HCT116 (cell line): ENCODE measurements at regions not wholly inside any gene's neighbourhood (a gene's known extent, or its start where the extent isn't known, plus 50 kb on each side); places are given as distances from the start of the nearest gene placed in this dataset.

ENCODE experiments used
- ATAC-seq: fragments of 200-7000 bp; cut with Tn5 transposase; 2 replicates; pipeline ENCODE4 v1.9.1; 2020; ENCODE audit warnings: mild to moderate bottlenecking, moderate library complexity
- BruUV-seq: library from RNA; stranded (reverse); fragments of 400-500 nt; replicated peaks from 2 replicates; lab custom pipeline; 2021; lab: Mats Ljungman, UMichigan
- CTCF ChIA-PET: fragments of 300-600 bp; sonication (Branson Sonifier 250); formaldehyde crosslinking; loops from one replicate; lab custom pipeline; 2021; ENCODE audit warnings: antibody characterized with exemption; lab: Charles Lee
- POLR2A ChIA-PET: fragments of 300-600, 350-600 bp; sonication (Branson Sonifier 250); formaldehyde crosslinking; loops from one replicate; lab custom pipeline; 2021; ENCODE audit warnings: antibody characterized with exemption; lab: Charles Lee
- RAD21 ChIA-PET, 2 experiments: fragments of 300-600 bp; sonication (Branson Sonifier 250); formaldehyde crosslinking; loops; one replicate each; lab custom pipeline; 2023; ENCODE audit warnings: low total read pairs in 2 of 2; ENCODE audit not compliant: uncharacterized antibody in 2 of 2, unreplicated experiment in 2 of 2, low non-redundant PET in 1 of 2; lab: Charles Lee
- DNase-seq: peaks from one replicate; pipeline ENCODE4 v3.0.0-alpha.2; 2010; ENCODE audit warnings: low read depth, low spot score
- H2AFZ ChIP-seq: fragments of 200-600 bp; shearing (Covaris generic), sonication (generic); 2 replicates; pipeline ENCODE4 v1.6.1; 2017; ENCODE audit warnings: low read depth, mixed run types, mixed read lengths, antibody characterized with exemption, low read length; ENCODE audit not compliant: poor library complexity, severe bottlenecking
- H3K27ac ChIP-seq: 2 replicates; pipeline ENCODE4 v1.5.1; 2012; ENCODE audit warnings: low read depth, low read length
- H3K27me3 ChIP-seq: fragments of 200-600 bp; sonication (generic); 2 replicates; pipeline ENCODE4 v1.6.1; 2016; ENCODE audit warnings: mixed run types, low read length, mixed read lengths; ENCODE audit not compliant: insufficient read depth
- H3K36me3 ChIP-seq, 2 experiments: fragments of 200-500 bp in 1 of 2; fragments of 200-600 bp in 1 of 2; sonication (Bioruptor generic) in 1 of 2; sonication (generic) in 1 of 2; 2 replicates each; pipeline versions ENCODE4 v1.5.1 to v1.6.1; 2014 to 2016; ENCODE audit warnings: low read length in 2 of 2, inconsistent platforms in 1 of 2, mixed read lengths in 1 of 2, mixed run types in 1 of 2; ENCODE audit not compliant: insufficient read depth in 2 of 2, control insufficient read depth in 1 of 2
- H3K4me1 ChIP-seq, 2 experiments: fragments of 200-600 bp in 1 of 2; sonication (generic) in 1 of 2; 2 replicates each; pipeline versions ENCODE4 v1.5.1 to v1.6.1; 2012 to 2017; ENCODE audit warnings: low read length in 2 of 2, inconsistent platforms in 1 of 2, mild to moderate bottlenecking in 1 of 2, mixed read lengths in 1 of 2, mixed run types in 1 of 2, moderate library complexity in 1 of 2; ENCODE audit not compliant: insufficient read depth in 2 of 2, control insufficient read depth in 1 of 2
- H3K4me2 ChIP-seq: fragments of 200-600 bp; sonication (generic); 2 replicates; pipeline ENCODE4 v1.6.1; 2017; ENCODE audit warnings: mixed run types, low read length, mixed read lengths
- H3K4me3 ChIP-seq, 2 experiments: fragments of 200-600 bp in 1 of 2; sonication (generic) in 1 of 2; replicated peaks in 1 of 2; 2 replicates each; pipeline ENCODE4 v1.5.1; 2011 to 2016; ENCODE audit warnings: low read length in 2 of 2, control low read depth in 1 of 2, low read depth in 1 of 2, mild to moderate bottlenecking in 1 of 2, mixed read lengths in 1 of 2, mixed run types in 1 of 2
- H3K79me2 ChIP-seq: fragments of 200-600 bp; sonication (generic); 2 replicates; pipeline ENCODE4 v1.6.1; 2017; ENCODE audit warnings: mild to moderate bottlenecking, mixed run types, low read length, moderate library complexity, mixed read lengths; ENCODE audit not compliant: insufficient read depth
- H3K9ac ChIP-seq: fragments of 200-600 bp; sonication (generic); 2 replicates; pipeline ENCODE4 v1.6.1; 2016; ENCODE audit warnings: low read length, mixed read lengths
- H3K9me2 ChIP-seq: fragments of 200-600 bp; sonication (generic), shearing (Covaris generic); 2 replicates; pipeline ENCODE4 v1.6.1; 2017; ENCODE audit warnings: mixed run types, mild to moderate bottlenecking, moderate library complexity; ENCODE audit not compliant: insufficient read depth
- H3K9me3 ChIP-seq, 2 experiments: fragments of 200-500 bp in 1 of 2; fragments of 200-600 bp in 1 of 2; sonication (Bioruptor generic) in 1 of 2; sonication (generic) in 1 of 2; 2 replicates each; pipeline ENCODE4 v1.6.1; 2014 to 2017; ENCODE audit warnings: low read length in 2 of 2, mixed read lengths in 2 of 2, inconsistent platforms in 1 of 2, low read depth in 1 of 2, mild to moderate bottlenecking in 1 of 2, mixed run types in 1 of 2, moderate library complexity in 1 of 2; ENCODE audit not compliant: control insufficient read depth in 1 of 2, insufficient read depth in 1 of 2
- H4K20me1 ChIP-seq: fragments of 200-600 bp; sonication (generic), shearing (Covaris generic); 2 replicates; pipeline ENCODE4 v1.6.1; 2017; ENCODE audit warnings: mixed run types, mild to moderate bottlenecking, moderate library complexity; ENCODE audit not compliant: insufficient read depth
- ELF1 ChIP-seq: IDR thresholded peaks from 2 replicates; pipeline ENCODE4 v1.6.1; 2012; ENCODE audit warnings: low read depth, borderline replicate concordance
- EZH2 ChIP-seq: fragments of 200-600 bp; sonication (generic); IDR thresholded peaks from 2 replicates; pipeline ENCODE4 v1.6.1; 2017; ENCODE audit warnings: antibody characterized with exemption, mixed run types
- EZH2phosphoT487 ChIP-seq: fragments of 200-600 bp; IDR thresholded peaks from 2 replicates; pipeline ENCODE4 v1.6.1; 2018; ENCODE audit warnings: antibody characterized with exemption, borderline replicate concordance
- FOSL1 ChIP-seq: IDR thresholded peaks from 2 replicates; pipeline ENCODE4 v1.6.1; 2012; ENCODE audit warnings: low read depth
- JUND ChIP-seq: IDR thresholded peaks from 2 replicates; pipeline ENCODE4 v1.6.1; 2012
- POLR2A ChIP-seq: IDR thresholded peaks from 2 replicates; pipeline ENCODE4 v1.7.0; 2011; ENCODE audit warnings: borderline replicate concordance; ENCODE audit not compliant: insufficient read depth, insufficient read length; ENCODE audit errors: extremely low read depth
- RAD21 ChIP-seq: IDR thresholded peaks from 2 replicates; pipeline ENCODE4 v1.6.1; 2012; ENCODE audit warnings: low read depth, mild to moderate bottlenecking
- SIN3A ChIP-seq: IDR thresholded peaks from 2 replicates; pipeline ENCODE4 v1.6.1; 2012; ENCODE audit warnings: low read depth
- SRF ChIP-seq: IDR thresholded peaks from 2 replicates; pipeline ENCODE4 v1.6.1; 2012; ENCODE audit warnings: low read depth
- TCF7L2 ChIP-seq: IDR thresholded peaks from 2 replicates; pipeline ENCODE4 v1.7.0; 2011; ENCODE audit warnings: borderline replicate concordance, inconsistent platforms; ENCODE audit not compliant: insufficient read depth, insufficient read length; ENCODE audit errors: extremely low read depth
- intact Hi-C: fragments of 100-400 bp; cut with micrococcal nuclease; formaldehyde crosslinking; loops from 2 replicates; pipeline ENCODE4 v1.10.0; 2022
- TF ChIP-seq, protein P1 (sequence below), 3 experiments: fragments of 200-600 bp in 1 of 3; sonication (generic) in 1 of 3; IDR thresholded peaks in 2 of 3; conservative IDR thresholded peaks in 1 of 3; 2 replicates each; pipeline ENCODE4 v1.5.1; 2012 to 2017; ENCODE audit warnings: low read depth in 2 of 3, low read length in 2 of 3, antibody characterized with exemption in 1 of 3, borderline replicate concordance in 1 of 3, control low read depth in 1 of 3, mild to moderate bottlenecking in 1 of 3, mixed read lengths in 1 of 3, mixed run types in 1 of 3, moderate library complexity in 1 of 3; ENCODE audit not compliant: insufficient read depth in 1 of 3
- TF ChIP-seq, protein P2 (sequence below): IDR thresholded peaks from 2 replicates; pipeline ENCODE4 v1.6.1; 2012
- TF ChIP-seq, protein P3 (sequence below): IDR thresholded peaks from 2 replicates; pipeline ENCODE4 v1.6.1; 2012; ENCODE audit warnings: low read depth
- TF ChIP-seq, protein P4 (sequence below): IDR thresholded peaks from 2 replicates; pipeline ENCODE4 v1.6.1; 2012

DNA sequence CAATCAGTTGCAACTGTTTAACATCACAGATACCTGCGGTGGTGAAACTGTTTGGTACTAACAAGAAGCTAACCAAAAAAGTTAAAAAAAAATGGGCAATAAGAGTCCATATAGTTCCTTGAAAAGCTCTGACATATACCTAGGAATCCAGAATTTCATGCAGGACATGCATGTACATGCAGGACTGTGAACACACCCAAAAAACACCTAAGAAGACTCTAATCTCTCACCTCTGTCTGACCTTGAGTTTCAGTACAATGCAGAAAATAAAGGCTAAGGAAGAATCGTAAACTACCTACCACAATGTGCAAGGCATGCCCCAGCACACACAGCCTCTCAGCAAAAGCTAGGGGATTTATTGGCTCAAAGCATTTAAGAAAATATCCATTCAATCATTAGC is 110.7 kb upstream of the GOLGA8J start (continued):
- no peak for TF ChIP-seq TCF7L2
- TF ChIP-seq, protein P1, sequence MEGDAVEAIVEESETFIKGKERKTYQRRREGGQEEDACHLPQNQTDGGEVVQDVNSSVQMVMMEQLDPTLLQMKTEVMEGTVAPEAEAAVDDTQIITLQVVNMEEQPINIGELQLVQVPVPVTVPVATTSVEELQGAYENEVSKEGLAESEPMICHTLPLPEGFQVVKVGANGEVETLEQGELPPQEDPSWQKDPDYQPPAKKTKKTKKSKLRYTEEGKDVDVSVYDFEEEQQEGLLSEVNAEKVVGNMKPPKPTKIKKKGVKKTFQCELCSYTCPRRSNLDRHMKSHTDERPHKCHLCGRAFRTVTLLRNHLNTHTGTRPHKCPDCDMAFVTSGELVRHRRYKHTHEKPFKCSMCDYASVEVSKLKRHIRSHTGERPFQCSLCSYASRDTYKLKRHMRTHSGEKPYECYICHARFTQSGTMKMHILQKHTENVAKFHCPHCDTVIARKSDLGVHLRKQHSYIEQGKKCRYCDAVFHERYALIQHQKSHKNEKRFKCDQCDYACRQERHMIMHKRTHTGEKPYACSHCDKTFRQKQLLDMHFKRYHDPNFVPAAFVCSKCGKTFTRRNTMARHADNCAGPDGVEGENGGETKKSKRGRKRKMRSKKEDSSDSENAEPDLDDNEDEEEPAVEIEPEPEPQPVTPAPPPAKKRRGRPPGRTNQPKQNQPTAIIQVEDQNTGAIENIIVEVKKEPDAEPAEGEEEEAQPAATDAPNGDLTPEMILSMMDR (IDR thresholded peaks at IDR 0.05 in 2 of 3, conservative IDR thresholded peaks at IDR 0.05 in 1 of 3; ENCODE audit: borderline replicate concordance in 1 of 3, insufficient read depth in 1 of 3, low read depth in 2 of 3, low read length in 2 of 3): no peak

DNA sequence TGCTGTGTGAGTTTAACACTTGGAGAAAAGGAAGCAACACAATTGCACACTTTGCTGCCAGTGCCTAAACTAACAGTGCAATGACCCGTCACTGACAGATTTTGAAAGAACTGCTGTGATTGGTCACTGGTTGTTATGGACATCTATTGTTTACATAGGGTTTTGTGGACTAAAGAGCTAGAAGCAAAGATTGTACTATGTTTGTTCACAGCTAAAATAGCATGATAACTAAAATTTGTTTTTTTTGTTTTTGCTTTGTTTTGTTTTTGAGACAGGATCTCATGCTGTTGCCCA is 112.4 kb upstream of the GOLGA8J start:
- Histone ChIP-seq H3K36me3 (no peaks in the 10 kb centered on the region), H3K9me2 (no peaks in the 10 kb centered on the region), H3K27me3 (no peaks in the 10 kb centered on the region), H3K79me2 (no peaks in the 10 kb centered on the region), H3K4me3 (no peak overlapping the region), H3K27ac (no peak overlapping the region), H2AFZ (no peak overlapping the region), H3K9ac (no peak overlapping the region), H3K4me1 (no peaks in the 10 kb centered on the region), H4K20me1 (no peaks in the 10 kb centered on the region), H3K4me2 (no peak overlapping the region), H3K9me3 (no peaks in the 10 kb centered on the region)
- CTCF ChIA-PET: interaction anchor here (4.1 kb wide), 1 partner anchor 15 kb away, joined by 19 read pairs; no protein-coding TSS in a partner anchor
- POLR2A ChIA-PET: no interaction called here
- DNase-seq (no peak), ATAC-seq (no peak)
- intact Hi-C loops: no loop called here
- no peak for TF ChIP-seq ELF1
- TF ChIP-seq POLR2A: no peak
- TF ChIP-seq, protein P2, sequence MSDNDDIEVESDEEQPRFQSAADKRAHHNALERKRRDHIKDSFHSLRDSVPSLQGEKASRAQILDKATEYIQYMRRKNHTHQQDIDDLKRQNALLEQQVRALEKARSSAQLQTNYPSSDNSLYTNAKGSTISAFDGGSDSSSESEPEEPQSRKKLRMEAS: no peak
- TF ChIP-seq JUND: no peak
- TF ChIP-seq RAD21: no peak
- TF ChIP-seq SRF: no peak
- no peak for TF ChIP-seq SIN3A
- TF ChIP-seq, protein P1 (IDR thresholded peaks at IDR 0.05 in 2 of 3, conservative IDR thresholded peaks at IDR 0.05 in 1 of 3; ENCODE audit: borderline replicate concordance in 1 of 3, insufficient read depth in 1 of 3, low read depth in 2 of 3, low read length in 2 of 3): no peak
- TF ChIP-seq, protein P3, sequence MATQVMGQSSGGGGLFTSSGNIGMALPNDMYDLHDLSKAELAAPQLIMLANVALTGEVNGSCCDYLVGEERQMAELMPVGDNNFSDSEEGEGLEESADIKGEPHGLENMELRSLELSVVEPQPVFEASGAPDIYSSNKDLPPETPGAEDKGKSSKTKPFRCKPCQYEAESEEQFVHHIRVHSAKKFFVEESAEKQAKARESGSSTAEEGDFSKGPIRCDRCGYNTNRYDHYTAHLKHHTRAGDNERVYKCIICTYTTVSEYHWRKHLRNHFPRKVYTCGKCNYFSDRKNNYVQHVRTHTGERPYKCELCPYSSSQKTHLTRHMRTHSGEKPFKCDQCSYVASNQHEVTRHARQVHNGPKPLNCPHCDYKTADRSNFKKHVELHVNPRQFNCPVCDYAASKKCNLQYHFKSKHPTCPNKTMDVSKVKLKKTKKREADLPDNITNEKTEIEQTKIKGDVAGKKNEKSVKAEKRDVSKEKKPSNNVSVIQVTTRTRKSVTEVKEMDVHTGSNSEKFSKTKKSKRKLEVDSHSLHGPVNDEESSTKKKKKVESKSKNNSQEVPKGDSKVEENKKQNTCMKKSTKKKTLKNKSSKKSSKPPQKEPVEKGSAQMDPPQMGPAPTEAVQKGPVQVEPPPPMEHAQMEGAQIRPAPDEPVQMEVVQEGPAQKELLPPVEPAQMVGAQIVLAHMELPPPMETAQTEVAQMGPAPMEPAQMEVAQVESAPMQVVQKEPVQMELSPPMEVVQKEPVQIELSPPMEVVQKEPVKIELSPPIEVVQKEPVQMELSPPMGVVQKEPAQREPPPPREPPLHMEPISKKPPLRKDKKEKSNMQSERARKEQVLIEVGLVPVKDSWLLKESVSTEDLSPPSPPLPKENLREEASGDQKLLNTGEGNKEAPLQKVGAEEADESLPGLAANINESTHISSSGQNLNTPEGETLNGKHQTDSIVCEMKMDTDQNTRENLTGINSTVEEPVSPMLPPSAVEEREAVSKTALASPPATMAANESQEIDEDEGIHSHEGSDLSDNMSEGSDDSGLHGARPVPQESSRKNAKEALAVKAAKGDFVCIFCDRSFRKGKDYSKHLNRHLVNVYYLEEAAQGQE: no peak
- TF ChIP-seq, protein P4, sequence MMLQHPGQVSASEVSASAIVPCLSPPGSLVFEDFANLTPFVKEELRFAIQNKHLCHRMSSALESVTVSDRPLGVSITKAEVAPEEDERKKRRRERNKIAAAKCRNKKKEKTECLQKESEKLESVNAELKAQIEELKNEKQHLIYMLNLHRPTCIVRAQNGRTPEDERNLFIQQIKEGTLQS: no peak
- no peak for TF ChIP-seq FOSL1
- no peak for TF ChIP-seq EZH2phosphoT487
- TF ChIP-seq EZH2: no peak
- BruUV-seq: no TSS peak
- RAD21 ChIA-PET: no interaction called here
